Mononuclear cell (primary cell): ENCODE measurements at regions not wholly inside any gene's neighbourhood (a gene's known extent, or its start where the extent isn't known, plus 50 kb on each side); places are given as distances from the start of the nearest gene placed in this dataset.
"Not testable (repeated sequence)": the region's sequence is repeated elsewhere in the genome, so short reads cannot be mapped to it uniquely, and the experiment has no call there.

Experiments
- H3K27me3 ChIP-seq: 2 replicates; pipeline ENCODE4 v1.6.0; 2011; ENCODE audit warnings: low read length, control low read depth; ENCODE audit not compliant: insufficient read depth
- H3K4me1 ChIP-seq: 2 replicates; pipeline ENCODE4 v1.5.1; 2011; ENCODE audit warnings: mild to moderate bottlenecking, low read length, control low read depth; ENCODE audit not compliant: insufficient read depth
- H3K4me3 ChIP-seq: 2 replicates; pipeline ENCODE4 v1.5.1; 2011; ENCODE audit warnings: mild to moderate bottlenecking, low read length, moderate library complexity
- H3K9me3 ChIP-seq: 2 replicates; pipeline ENCODE4 v1.5.1; 2011; ENCODE audit warnings: low read depth, mild to moderate bottlenecking, control low read depth, low read length

- H3K4me3 ChIP-seq: no peak overlapping the region
- H3K4me1 ChIP-seq: peaks cover 18% of the 10 kb centered on the region
- peaks cover 5% of the 10 kb centered on the region for H3K27me3 ChIP-seq
- no peaks in the 10 kb centered on the region for H3K9me3 ChIP-seq
Observed at GRCh38 chr5:154644745-154645411, 110.3 kb upstream of the LARP1 start.

DNA sequence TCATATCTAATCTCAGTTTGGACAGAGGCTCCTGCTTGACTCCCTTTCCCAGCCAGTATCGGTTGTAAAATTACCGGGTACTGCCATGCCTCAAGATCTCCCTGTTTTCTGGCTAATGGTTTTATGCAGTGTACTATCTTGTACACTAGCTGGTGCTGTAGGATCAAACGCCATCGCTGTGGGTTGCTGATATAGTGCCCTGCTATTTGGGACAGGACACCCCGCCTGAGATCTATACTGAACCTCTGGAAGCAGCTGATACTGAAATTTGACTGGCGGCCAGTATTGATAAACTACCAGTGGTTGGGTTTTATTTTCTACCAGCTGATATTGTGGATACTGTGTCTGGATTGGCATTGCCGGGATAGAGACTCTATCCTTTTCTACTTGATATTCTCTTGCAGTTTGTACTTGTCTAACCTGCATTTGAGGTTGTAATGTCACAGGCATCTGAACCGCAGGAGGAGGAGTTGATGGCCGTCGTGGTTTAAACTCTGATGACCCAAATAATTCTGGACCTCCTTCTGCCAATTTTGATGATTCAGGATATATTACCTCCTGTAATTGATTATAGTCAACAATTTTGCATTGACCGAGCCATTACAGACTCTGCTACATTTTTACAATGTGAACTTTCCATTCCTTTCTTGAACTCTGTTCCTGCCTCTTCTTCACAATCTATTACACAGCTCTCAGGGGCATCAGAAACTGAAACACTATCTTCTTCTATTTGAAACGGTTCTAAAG lies 112.5 kb upstream of the LARP1 start:
- Histone ChIP-seq H3K27me3 (peaks cover 5% of the 10 kb centered on the region), H3K4me1 (peaks cover 12% of the 10 kb centered on the region), H3K9me3 (no peaks in the 10 kb centered on the region), H3K4me3 (no peak overlapping the region)

GRCh38 chr5:154640213-154640831 lies 114.9 kb upstream of the LARP1 start:
- not testable (repeated sequence) for H3K9me3 ChIP-seq, H3K4me1 ChIP-seq, H3K4me3 ChIP-seq, H3K27me3 ChIP-seq

DNA sequence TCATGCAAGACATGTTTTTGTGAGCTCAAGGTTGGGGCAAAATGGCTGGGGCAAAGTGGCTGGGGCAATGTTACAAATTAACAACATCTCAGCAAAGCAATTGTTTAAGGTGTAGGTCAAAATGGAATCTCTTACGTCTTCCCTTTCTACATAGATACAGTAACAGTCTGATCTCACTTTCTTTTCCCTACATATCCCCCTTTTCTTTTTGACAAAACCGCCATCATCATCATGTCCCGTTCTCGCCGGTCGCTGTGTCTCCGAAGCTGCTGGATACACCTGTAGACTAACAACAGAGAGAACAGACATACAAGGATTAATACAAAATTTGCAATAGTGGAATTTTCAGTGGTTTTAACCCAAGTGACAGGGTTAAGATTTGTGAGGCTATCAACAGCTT lies 118.4 kb upstream of the LARP1 start:
- not testable (repeated sequence) for H3K4me1 ChIP-seq, H3K4me3 ChIP-seq, H3K27me3 ChIP-seq, H3K9me3 ChIP-seq

GRCh38 chr5:154636271-154636670 lies 118.9 kb upstream of the LARP1 start:
- not testable (repeated sequence) for H3K9me3 ChIP-seq, H3K27me3 ChIP-seq

GRCh38 chr5:154633744-154634143 lies 121.4 kb upstream of the LARP1 start:
- H3K4me3 ChIP-seq, H3K9me3 ChIP-seq, H3K27me3 ChIP-seq, H3K4me1 ChIP-seq: not testable (repeated sequence)

More at GRCh38 chr5:154636271-154636670, 118.9 kb upstream of the LARP1 start:
- H3K4me1 ChIP-seq, H3K4me3 ChIP-seq: not testable (repeated sequence)

DNA sequence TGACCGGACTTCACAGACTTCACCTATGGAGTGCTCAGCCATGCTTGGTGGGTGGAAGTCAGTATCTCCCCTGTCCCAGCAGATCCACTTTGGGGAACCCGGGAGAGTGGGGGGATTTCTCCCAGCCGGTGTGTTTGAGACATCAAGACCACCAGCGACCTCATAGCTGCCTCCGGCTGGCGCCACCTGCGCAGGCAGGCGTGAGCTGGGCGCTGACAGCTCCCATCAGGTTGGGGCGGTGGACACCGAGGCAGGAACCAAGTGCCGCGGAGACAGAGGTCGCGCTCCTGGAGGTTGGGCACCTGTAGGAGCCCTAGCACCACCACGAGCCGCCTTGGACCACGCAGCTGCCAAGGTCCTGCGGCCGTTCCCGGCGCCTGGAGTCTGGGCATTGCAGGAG lies 124.0 kb upstream of the LARP1 start:
- H3K27me3 ChIP-seq: no peaks in the 10 kb centered on the region
- no peaks in the 10 kb centered on the region for H3K4me1 ChIP-seq
- no peak overlapping the region for H3K4me3 ChIP-seq
- H3K9me3 ChIP-seq: no peaks in the 10 kb centered on the region

GRCh38 chr5:154630410-154630809 lies 124.8 kb upstream of the LARP1 start:
- H3K9me3 ChIP-seq: no peaks in the 10 kb centered on the region
- no peaks in the 10 kb centered on the region for H3K4me1 ChIP-seq
- no peak overlapping the region for H3K4me3 ChIP-seq
- H3K27me3 ChIP-seq: no peaks in the 10 kb centered on the region

DNA sequence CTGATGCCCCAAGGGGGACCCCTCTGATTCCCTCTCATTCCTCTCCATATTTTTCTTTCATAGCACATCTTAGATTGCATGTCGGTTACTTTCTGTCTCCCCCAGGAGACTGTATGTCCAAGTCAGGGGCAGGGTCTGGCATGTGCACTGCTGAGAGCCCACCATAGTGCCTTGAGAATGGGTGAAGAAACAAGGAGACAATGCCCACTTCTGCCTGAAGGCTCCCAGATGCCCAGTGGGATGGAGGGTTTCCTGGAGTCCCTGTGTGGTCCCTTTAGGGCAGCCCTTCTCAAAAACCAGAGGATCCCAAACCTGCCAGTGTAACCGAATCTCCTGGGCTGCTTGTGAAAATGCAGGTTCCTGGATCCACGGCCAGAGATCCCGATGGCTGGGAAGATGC lies 126.5 kb upstream of the LARP1 start:
- Histone ChIP-seq H3K27me3 (no peaks in the 10 kb centered on the region), H3K4me1 (no peaks in the 10 kb centered on the region), H3K4me3 (no peak overlapping the region), H3K9me3 (no peaks in the 10 kb centered on the region)

- Histone ChIP-seq H3K27me3 (no peaks in the 10 kb centered on the region), H3K4me1 (no peaks in the 10 kb centered on the region), H3K9me3 (no peaks in the 10 kb centered on the region), H3K4me3 (no peak overlapping the region)
Observed at GRCh38 chr5:154627698-154628678, 127.2 kb upstream of the LARP1 start.

GRCh38 chr5:154626876-154627557 lies 128.2 kb upstream of the LARP1 start:
- Histone ChIP-seq H3K4me3 (no peak overlapping the region), H3K4me1 (no peaks in the 10 kb centered on the region), H3K27me3 (no peaks in the 10 kb centered on the region), H3K9me3 (no peaks in the 10 kb centered on the region)

DNA sequence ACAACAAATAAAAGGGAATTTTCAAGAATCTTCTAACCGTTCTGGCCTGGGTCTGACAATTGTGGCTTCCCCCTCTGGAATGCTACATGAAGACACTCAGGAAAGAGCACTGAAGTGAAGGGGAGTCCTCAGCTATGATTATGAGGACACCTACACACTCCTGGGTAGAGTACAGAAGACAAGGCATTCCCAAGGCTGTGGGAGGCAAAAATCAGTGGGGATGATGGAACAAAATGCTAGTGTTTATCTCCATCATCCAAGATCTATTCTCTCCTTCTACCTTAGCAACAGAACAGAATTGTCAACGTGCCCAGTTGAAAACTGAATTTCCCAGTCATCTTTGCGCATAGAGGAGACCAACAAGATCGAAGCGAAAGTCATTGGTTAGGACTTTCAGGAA lies 130.1 kb upstream of the LARP1 start:
- no peak overlapping the region for H3K4me3 ChIP-seq
- no peaks in the 10 kb centered on the region for H3K4me1 ChIP-seq
- H3K9me3 ChIP-seq: no peaks in the 10 kb centered on the region
- H3K27me3 ChIP-seq: no peaks in the 10 kb centered on the region

- no peak overlapping the region for H3K4me3 ChIP-seq
- no peaks in the 10 kb centered on the region for H3K4me1 ChIP-seq
- no peaks in the 10 kb centered on the region for H3K9me3 ChIP-seq
- H3K27me3 ChIP-seq: no peaks in the 10 kb centered on the region
Observed at GRCh38 chr5:154624341-154624740, 130.8 kb upstream of the LARP1 start.

DNA sequence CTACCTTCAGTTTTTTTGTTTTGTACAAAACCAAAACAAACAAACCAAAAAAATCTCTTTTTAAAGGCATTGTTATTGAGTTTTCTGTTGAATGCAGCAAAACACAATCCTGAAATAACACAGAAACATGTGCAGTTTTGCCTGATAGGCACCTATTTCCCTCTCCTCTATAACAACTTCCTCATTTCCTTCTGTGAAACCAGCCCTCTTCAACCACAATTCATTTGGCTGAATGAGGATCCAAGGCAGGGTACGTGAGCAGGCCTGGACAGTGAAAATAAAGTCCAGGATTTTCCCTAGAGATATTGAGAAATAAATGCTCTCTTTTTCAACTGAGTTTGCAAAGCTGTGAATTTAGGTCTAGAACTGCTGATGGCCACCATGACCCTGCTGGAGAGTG lies 134.8 kb upstream of the LARP1 start:
- H3K4me1 ChIP-seq: no peaks in the 10 kb centered on the region
- H3K4me3 ChIP-seq: no peak overlapping the region
- no peaks in the 10 kb centered on the region for H3K9me3 ChIP-seq
- no peaks in the 10 kb centered on the region for H3K27me3 ChIP-seq
